GM19025 (cell line): ENCODE measurements at regions not wholly inside any gene's neighbourhood (a gene's known extent, or its start where the extent isn't known, plus 50 kb on each side); places are given as distances from the start of the nearest gene placed in this dataset.

Experiments used
- ATAC-seq: cut with Tn5 transposase; IDR thresholded peaks from one replicate; pipeline ENCODE4 v1.9.1; 2021; ENCODE audit warnings: mild to moderate bottlenecking, low read depth, moderate library complexity; ENCODE audit not compliant: unreplicated experiment

DNA sequence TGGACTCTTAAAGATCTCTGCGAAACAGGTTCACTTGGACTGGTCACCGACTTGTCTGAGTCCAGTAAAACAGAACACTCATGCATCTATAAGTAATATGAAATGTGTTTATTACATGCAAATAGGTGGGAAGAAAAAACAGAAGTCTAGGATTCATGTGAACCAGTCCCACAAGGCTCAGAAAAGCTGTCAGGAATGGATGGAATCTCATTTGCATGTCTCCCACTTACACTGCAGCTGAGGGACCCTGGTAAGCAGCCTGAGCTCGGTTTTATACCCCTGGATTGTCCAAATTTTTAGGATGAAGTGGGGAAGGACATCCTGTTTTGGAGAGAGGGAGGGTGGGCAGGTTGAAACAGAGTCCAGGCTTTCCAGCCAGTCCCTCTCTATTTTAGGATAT, 1545.1 kb upstream of the PCDH20 start:
- ATAC-seq: no peak

DNA sequence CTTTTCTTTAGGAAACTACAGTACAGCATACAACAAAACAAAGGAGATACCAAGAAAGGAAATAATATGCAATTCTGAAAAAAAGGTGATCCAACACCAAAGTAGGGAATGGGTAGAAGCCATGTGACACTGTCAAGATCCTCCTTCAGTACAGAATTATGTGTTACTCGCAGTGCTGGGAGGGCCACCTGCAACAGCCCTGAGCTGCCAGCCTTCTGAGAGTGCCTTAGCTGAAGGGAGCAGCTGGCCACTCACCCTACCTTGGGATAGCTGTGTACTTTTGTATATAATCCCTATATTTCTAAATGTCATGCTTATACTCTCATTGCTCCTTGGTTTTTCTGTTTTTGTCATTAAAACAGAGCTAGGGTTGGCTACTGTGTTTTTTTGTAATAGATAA, 1518.2 kb upstream of the PCDH20 start:
- no peak for ATAC-seq

DNA sequence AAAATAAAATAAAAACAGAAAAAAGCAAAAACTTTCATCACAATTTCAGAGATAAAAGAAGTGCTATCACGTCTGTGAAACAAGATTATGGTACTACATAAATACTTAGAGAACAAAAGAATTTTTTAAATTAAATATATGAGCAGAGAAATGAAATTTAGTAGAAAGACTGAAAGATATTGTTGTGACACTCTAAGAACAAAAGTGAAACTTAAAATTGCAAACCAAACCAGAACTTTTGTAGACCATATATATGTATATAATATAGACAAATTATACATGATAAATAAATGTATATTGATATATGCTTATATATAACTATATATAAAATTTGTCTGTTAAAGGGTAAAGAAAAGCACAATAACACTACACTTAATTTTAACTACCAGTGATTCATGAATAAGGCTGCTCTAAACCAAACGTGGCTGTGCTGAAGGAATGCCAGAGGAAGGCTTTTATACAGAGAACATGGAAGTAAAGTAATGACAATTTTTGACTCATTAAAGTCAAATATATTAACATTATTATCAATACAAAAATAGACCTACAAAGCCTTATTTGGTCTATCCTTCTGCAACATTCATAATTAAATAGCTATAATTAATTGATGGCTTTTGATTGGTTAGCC, 1516.7 kb upstream of the PCDH20 start:
- ATAC-seq: no peak

DNA sequence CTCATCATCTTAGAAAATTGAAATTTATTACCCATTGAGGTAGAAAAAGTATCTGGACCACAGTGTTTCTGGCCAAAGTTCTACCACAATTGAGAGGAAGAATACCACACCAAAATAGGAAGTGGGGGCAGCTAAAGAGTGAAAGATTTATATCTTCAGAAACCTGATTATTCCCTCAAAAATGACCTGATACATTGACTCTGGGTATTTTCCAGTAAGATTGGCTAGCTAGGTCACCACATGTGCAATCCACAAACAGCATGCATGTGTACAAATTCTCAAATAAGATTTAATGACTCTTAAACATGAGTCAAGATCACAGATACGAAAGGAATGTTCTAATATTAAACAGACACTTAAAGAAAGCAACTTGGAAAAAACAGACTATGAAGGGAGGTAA, 1516.2 kb upstream of the PCDH20 start:
- no peak for ATAC-seq

DNA sequence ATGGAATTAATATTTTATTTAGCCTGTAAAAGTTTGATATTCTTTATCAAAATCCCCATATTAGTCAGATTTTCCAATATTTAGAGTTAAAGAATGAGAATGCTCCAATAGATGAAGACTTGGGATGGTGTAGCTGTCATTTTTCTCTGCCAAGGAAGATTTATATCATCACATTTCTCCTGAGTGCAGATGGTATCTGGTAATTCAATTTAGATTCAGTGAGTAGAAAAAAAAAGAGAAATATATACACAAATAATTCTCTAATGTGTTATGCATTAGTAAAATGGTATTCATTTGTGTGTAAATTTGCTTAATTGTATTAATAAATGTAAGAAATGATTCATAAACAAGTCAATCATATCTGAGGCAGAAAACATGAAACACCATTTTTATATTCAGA, 1508.7 kb upstream of the PCDH20 start:
- no peak for ATAC-seq

DNA sequence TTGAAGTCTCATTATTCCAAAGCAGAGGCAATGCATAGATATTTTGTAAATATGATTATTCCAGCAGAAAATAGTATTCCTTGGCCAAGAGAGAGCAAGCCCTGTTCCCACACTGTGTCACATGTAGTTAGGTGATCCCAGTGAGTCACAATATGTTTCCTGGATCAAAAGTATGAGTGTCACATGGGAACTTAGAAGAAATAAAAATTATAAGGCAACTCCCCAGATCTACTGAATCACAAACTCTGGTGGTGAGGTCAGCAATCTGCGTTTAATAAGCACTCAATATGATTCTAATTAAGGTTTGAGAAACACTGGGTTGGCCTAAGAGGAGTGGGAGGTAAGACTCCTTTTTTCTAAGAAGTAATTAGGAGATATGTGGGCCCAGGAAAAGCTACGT, 1504.5 kb upstream of the PCDH20 start:
- no peak for ATAC-seq

DNA sequence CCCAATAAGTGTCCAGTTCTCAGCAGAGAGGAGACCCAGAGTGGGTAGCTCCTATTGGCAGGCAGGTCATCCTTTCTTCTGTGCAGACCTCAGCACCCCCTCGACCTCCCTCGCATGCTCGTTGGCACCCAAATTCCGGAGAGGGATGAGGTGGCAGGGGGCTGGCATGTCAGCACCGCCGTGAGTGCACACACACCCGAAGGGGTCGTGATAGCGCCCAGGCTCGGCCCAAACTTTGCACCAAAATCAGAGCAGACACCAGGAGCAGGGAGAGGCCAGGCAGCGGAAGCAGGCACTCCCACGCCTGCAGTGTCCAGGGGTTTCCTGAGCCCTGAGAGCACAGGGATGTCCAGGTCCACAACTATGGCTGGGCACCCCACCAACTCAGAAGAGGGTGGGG, 1503.8 kb upstream of the PCDH20 start:
- no peak for ATAC-seq

DNA sequence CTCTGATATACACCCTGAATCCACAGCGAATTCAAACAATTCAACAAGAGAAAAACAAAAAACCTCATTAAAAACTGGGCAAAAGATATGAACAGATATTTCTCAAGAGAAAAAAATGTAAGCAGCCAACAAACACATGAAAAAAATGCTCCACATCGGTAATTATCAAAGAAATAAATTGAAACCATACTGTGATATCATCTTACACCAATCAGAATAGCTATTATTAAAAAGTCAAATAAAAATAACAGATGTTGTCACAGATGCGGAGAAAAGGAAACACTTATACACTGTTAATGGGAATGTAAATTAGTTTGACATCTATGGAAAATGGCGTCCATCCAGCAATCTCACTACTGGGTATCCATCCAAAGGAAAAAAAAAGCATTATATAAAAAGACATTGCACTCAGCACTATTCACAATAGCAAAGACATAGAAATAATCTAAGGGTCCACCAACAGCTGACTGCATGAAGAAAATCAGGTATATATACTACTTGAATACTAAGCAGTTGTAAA, 1495.0 kb upstream of the PCDH20 start:
- no peak for ATAC-seq

DNA sequence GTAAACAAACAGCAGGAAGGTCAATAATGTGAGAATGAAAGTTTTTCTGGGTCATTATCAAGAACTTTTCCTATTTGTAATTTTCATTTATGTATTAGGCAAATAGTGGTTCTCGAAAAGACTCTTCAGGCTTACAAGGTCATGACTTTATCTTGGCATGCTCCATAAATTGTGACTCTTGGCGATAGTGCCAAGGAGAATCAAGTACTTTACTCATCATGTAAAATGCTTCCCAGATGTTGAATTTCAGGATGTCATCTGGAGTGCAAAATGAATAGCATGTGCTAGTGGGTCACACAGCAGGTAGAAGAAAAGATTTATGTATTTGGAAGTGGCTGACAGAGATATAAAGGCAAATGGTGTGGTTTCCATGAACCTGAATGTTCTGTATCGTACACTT, 1492.7 kb upstream of the PCDH20 start:
- no peak for ATAC-seq

DNA sequence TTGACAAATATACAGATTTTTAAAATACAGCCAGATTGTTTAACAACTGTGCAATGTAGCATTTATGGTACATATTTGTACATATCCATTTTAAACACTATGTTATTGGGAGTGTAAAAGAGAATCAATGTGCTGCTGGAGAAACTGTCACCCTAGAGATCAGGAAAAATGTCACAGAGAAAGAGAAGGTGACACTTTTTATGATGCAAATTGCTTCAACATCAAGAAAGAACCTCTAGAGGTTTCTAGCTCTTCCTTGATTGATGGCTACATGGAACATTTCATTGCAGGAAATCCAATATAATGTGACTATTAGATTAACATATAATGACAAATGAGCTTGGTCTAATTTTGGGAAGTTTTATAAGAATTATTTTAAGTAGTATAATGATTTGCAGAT, 1491.2 kb upstream of the PCDH20 start:
- no peak for ATAC-seq

DNA sequence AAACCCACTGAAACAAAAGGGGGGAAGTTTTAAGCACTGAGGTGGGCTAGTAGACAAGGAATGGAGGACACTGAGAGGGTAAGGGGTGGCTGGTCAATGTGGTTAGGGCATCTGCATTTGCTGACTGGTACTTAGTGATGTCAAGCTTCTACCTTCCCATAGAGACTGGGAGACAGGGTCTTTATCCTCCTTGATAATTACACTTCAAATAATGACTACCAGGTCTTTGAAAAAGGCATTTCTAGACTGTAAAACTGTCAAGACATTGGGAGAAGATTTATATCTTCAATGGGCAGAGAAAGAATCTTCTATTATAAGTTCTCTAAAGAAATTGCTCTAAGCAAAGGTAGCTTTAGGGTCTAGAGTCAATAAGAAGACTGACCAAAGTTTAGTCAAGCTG, 1490.8 kb upstream of the PCDH20 start:
- ATAC-seq: no peak

DNA sequence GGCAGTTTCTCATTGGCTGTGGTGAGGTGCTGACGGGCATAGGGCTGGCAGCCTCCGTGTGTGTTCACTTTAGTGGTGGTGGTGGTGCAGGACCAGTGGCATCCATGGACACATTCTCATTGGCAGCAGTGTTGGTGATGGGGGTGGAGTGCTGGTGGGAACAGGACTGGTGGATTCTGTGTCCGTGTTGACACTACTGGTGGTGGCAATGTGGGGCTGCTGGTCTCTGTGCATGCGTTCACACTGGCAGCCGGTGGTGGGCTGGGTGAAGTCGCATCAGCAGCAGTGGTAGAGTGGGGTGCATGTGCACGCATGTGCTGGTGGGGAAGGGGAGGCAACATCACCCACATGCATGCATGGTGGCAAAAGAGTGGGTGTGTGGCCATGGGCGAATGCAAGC, 1471.4 kb upstream of the PCDH20 start:
- no peak for ATAC-seq

DNA sequence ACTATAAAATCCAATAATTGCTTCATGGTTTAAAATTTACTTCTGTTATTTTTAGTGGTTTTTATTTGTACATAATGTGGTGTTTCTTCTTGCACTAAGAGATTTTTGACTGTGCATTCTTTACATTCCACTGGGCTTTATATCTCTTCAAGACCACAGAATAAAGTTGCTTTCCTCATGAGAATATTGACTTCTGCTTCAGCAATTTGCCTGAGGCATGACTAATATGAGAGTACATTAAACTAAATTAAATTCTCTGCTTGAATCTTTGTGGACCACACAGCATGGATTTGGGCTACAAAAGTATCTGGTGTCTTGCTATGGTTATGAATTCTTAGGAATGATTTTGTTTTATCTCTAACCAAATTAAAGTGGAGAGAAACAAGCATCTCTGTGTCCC, 1463.4 kb upstream of the PCDH20 start:
- no peak for ATAC-seq

DNA sequence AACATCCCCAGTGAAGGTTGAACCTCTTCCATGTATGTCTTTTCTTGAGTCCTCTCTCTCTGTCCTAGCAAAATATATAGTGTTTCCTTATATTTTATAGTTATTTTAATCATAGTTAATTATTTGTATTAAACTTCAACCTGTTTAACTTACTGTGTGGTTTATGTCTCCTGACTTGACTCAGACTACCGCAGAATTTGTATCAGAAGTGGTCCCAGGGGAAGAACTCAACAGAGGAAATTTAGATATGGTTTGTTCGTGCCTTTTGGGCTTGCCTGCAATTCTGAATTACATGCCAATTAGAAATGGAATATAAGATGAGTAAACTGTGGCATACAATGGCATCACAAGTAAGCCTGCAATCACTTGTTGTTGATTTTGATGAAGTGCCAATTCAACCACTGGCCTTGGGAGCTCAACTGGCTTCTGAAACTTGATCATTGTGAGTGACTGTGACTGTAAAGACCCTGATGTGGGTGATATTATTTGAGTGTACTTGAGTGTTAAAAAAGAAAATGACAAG, 1459.5 kb upstream of the PCDH20 start:
- ATAC-seq: no peak

DNA sequence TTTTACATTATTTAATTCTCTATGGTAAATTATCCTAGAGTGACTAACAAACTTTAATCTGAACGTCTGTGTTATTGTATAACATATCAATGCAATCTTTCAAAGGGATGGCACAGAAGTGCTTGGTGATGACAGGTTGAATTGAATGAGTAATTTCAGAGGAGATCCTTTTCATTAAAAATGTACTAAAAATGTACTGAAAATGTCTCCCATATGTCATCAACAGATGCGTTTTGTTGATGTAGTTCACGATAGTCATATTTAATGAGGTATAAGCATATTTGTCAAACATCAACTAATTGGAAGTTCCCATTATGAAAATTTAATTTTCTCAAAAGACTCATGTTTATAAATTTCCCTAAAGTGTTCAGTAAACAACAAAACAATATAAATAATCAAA, 1434.7 kb upstream of the PCDH20 start:
- ATAC-seq: no peak

DNA sequence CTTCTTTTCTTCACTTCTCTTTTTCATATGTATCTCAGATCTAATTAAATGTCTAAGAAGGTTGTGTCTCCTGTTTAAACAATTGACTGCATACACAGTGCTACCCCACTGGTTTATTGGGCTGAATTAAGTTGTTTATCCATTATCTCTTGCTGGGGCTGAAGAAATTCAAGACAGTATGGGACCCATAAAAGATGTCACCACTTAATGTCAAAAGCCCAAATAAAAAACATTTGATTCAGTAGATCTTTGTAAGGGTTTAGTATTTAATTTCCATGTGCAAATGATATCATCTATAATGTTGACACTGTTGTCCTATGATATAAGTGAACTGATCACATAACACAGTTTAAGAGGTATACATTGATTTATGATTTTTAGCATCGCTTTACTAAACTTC, 1431.9 kb upstream of the PCDH20 start:
- ATAC-seq: no peak

DNA sequence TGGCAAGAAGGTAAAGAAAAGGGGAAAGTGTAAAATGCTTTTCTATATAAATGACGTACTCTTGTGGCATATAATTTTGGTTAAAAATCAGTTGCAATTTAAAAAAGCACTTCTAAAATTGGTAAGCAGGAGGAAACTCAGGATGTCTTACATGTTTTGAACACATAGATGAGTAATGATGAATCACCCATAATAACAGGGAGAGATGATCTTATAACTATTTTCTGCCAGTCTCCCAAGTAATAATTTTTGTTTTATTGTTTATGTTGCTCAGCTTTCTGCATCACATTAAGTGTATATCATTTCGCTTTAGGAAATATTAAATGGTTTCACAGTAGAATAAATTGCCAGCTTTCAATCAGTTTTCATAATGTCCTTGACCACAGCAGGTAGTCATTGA, 1430.7 kb upstream of the PCDH20 start:
- ATAC-seq: no peak

DNA sequence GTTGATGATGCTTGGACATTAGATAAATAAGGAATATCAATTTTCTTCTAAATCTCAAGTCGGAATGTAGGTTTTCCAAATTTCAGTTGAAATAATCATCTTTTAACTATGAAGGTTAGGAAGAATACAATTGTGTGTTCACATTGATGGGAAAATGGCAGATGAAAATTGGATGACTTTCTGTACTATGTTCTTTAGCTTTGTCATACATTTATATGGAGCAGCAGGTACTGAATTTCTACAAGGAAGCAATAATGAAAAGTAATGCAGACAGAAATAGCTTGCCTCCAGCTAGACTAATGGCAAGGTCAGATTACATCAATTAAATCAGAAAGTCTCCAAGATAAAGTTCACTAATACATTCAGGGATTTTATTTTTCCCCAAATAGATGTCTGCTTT, 1423.7 kb upstream of the PCDH20 start:
- no peak for ATAC-seq

DNA sequence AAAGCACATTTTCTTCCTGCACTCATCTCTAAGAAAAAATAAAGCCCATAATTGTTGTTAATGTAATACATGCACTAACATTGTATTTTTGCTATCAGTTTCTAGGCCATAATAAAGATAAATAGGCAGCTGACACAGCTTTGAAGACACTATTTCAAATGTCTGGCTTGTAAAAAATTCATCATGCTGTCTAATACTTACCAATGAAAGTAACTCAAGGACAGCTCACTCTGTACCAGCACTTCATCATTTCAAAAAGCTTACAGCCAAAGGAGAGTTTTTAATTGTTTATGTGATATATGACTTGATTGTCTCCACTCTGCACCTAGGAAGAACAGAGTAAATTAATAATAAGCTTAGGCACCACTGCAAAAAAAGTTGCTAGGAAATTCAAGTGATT, 1423.3 kb upstream of the PCDH20 start:
- no peak for ATAC-seq

DNA sequence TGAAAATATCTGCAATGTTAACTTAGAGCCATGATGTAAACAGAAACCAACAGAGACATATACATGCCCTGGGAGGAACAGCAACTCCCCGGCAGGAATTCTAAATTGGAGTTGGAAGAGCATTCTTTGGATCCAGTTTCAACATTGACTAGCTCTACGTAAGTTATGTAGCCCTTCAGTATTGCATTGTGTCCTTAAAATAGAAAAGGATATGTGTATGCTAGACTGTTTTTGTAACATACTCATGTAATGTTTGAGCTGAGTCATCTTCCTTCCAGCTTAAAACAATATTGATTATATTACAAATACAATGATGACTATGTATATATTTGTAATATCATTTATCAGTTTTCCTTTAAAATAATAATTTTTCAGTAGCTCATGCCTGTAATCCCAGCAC, 1422.2 kb upstream of the PCDH20 start:
- ATAC-seq: no peak

DNA sequence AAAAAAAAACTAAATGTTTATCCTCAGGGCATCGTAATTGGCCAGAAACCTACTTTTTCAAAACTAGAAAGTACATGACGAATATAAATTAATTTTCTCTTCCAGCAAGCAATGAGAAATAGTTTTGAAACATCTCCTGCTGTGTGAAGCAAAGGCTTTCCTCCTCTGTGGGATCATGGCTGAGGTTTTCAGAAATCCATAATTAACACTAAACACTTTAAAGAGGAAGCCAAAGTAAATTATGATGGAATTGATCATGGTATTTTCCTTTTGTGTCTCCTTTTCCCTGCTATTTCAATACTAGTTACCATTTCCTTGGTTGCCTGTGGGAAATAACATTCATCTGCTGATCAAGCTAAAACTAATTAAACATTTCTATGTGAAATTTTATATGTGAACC, 1413.8 kb upstream of the PCDH20 start:
- ATAC-seq: no peak

DNA sequence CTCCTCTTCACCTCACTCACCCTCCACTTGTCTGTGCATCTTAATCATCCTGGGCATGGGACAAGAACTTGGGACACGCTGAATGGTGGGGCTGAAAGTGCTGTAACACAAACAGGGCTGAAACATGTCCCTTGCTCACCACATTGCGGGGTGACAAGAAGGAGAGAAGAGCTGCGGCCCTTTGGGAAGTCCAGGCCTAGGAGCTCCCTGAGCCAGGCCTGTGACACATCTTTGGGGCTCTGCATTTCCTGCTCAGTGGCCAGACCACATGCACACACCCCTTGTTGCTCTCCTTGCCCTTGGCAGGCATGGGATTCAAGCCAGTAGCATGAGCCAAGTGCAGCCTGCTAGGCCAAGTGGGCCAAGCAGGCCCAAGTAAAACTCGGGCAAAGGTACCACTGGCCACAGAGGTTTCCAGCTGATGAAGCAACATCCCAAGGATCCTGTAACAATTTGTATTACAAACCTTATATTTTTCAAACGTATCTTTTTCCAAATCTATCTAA, 1384.3 kb upstream of the PCDH20 start:
- ATAC-seq: no peak
